Large intestine (tissue), 3 donors: ENCODE measurements at regions not wholly inside any gene's neighbourhood (a gene's known extent, or its start where the extent isn't known, plus 50 kb on each side); places are given as distances from the start of the nearest gene placed in this dataset.

Experiments used
- DNase-seq, 2 donors: peaks; one replicate each; pipeline versions ENCODE4 v3.0.0 to v3.0.0-alpha.2; 2013
- H3K27ac ChIP-seq: one replicate; pipeline ENCODE4 v1.5.1; 2013; ENCODE audit warnings: low read length
- H3K27me3 ChIP-seq: 2 replicates; pipeline ENCODE4 v1.6.1; 2013; ENCODE audit warnings: low read length; ENCODE audit not compliant: control insufficient read depth, insufficient read depth
- H3K36me3 ChIP-seq: 2 replicates; pipeline ENCODE4 v1.6.1; 2013; ENCODE audit warnings: low read length; ENCODE audit not compliant: control insufficient read depth, insufficient read depth
- H3K4me1 ChIP-seq: one replicate; pipeline ENCODE4 v1.6.1; 2013; ENCODE audit warnings: low read length; ENCODE audit not compliant: control insufficient read depth, insufficient read depth
- H3K4me3 ChIP-seq: one replicate; pipeline ENCODE4 v1.5.1; 2013; ENCODE audit warnings: low read length
- H3K9me3 ChIP-seq: one replicate; pipeline ENCODE4 v1.6.1; 2013; ENCODE audit warnings: mild to moderate bottlenecking, low read depth, low read length, moderate library complexity; ENCODE audit not compliant: control insufficient read depth
- WGBS: methylation state at CpG from one replicate; pipeline ENCODE4 v1.1.5; 2013; ENCODE audit warnings: low lambda C conversion rate; ENCODE audit not compliant: insufficient coverage; 5-methylcytosine and 5-hydroxymethylcytosine counted together

DNA sequence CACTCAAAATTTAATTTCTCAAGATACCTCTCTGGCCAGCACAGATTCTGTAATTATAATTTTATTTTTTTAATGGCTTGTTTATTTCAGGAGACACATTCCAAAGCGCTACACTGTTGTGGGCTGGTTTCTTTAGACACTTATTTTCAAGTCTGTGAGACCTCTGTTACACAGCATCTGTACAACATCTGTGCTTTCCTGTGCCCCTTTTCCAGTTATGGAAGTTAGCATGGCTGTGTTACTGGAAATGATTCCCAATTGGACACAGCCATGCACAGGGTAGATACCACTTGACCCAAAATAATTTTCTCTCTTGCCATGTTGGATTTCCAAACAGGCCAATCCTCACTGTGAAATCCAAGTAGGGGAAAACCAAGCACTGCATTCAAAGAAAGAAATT lies 172.3 kb upstream of the ADCY1 start:
- WGBS: 78% methylated on average over 1 of the region's 1 CpG

DNA sequence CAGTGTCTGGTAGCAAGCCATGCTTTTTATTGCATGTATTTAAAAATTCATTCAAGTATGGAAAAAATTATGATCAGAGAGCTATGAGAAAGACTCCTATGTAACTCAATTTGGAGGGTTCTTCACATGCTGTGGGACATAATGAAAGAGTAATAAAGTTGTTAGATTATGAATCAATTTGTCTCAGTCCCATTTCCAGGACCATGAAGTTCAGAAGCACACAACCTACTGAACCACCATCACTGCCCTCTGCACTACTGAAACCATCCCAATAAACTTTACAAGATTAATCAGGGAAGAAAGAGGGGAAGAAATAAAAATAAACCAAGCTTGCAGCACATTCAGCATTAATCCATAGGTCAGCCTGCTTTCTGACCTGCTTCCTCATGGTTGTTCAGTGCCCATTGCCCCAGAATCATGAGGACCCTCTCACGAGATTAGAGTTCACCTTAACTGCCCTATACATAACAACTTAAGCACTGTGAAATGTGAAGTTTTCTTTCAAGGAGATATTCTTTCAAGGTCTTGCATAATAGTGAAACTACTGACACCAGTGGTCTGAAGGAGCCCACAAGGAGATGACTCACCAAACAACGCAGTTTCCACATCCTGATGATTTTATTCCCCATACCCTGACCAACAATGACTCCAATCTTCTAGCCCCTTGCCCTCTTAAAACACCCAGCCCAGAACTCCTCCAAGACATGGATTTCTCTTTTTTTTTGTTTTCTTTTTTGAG lies 171.5 kb upstream of the ADCY1 start:
- Histone ChIP-seq H3K4me1 (no peaks in the 10 kb centered on the region), H3K4me3 (no peak overlapping the region), H3K36me3 (no peaks in the 10 kb centered on the region), H3K9me3 (peaks cover 7% of the 10 kb centered on the region), H3K27ac (no peak overlapping the region), H3K27me3 (no peaks in the 10 kb centered on the region)
- 83% methylated on average over 1 of the region's 2 CpGs for WGBS
- no peak for DNase-seq

More for the DNA sequence above, 172.3 kb upstream of the ADCY1 start:
- Histone ChIP-seq H3K4me3 (no peak overlapping the region), H3K27ac (no peak overlapping the region), H3K27me3 (no peaks in the 10 kb centered on the region), H3K9me3 (peaks cover 7% of the 10 kb centered on the region), H3K36me3 (no peaks in the 10 kb centered on the region), H3K4me1 (no peaks in the 10 kb centered on the region)
- DNase-seq: no peak

DNA sequence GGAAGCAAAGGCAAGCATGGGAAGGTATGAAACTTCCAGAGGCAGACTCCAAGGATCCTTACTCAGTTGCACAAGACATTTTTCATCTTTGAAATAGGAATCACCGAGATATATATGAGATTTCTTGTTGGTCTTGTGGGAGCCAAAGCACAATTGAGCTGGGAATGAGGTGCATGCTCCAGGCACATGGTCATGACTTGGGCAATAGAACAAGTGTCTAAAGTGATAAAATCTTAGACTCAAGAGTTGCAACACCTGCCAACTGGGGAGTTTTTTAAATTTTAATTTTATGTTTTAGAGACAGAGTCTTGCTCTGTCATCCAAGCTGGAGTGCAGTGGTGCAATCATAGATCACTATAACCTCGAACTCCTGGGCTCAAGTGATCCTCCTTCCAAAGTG lies 169.5 kb upstream of the ADCY1 start:
- Histone ChIP-seq H3K4me1 (no peaks in the 10 kb centered on the region), H3K36me3 (no peaks in the 10 kb centered on the region), H3K4me3 (no peak overlapping the region), H3K27ac (no peak overlapping the region), H3K9me3 (no peaks in the 10 kb centered on the region), H3K27me3 (no peaks in the 10 kb centered on the region)
- WGBS: no CpG with 5 or more reads among the region's 2 CpGs
- DNase-seq: no peak

DNA sequence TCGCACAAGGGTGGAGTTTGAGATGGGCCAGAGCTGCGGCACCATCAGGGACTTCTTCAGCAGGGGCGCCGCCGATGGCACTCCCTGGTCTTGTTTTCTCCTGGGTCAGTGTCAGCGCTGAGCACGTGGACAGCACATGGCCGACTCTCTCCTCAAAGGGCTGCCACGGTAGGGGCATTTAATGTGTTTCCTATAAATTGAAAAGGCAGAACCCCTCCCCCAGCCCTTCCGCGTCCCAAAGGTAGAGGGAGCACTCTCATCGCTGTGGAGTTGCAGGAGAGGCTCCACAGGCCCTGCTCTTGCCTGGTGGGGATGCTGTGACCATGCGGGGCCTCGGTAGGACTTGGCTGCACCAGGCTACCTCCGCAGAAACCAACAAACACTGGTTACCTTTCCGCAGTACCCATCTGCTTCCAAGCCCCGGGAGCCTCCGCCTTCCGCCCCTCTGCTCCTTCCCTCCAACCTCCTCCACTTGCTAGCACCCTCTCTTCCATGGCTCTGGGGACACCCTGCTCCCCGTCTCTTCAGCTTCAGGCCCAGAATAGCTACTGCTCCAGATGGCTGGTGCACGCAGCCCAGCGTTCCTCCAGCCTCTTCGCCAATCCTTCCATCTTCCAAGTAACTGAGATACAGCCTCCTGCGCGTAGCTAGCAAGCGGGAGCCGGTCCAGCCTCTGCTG lies 166.3 kb upstream of the ADCY1 start:
- no peaks in the 10 kb centered on the region for H3K36me3 ChIP-seq
- DNase-seq: no peak
- H3K27me3 ChIP-seq: no peaks in the 10 kb centered on the region
- no peaks in the 10 kb centered on the region for H3K4me1 ChIP-seq
- WGBS: no CpG with 5 or more reads among the region's 27 CpGs
- H3K9me3 ChIP-seq: no peaks in the 10 kb centered on the region
- H3K27ac ChIP-seq: no peak overlapping the region
- H3K4me3 ChIP-seq: no peak overlapping the region

DNA sequence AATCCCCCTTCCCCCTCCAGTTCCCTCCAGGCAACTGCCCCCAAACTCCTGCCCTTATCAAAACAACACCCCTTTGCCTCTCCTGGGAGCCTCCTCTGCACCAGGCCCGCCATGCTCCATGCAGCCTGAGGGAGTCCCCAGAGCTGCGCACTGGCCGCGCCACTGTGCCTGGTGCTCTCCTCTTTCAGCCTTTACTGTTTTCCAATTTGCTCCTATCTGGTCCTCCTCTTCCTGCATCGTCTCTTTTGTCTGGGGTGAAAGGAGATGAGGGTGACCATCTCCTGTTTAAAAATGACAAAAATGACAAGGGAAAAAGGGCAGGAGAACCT lies 165.8 kb upstream of the ADCY1 start:
- Histone ChIP-seq H3K27ac (no peak overlapping the region), H3K4me1 (no peaks in the 10 kb centered on the region), H3K9me3 (no peaks in the 10 kb centered on the region), H3K36me3 (no peaks in the 10 kb centered on the region), H3K4me3 (no peak overlapping the region), H3K27me3 (no peaks in the 10 kb centered on the region)
- no peak for DNase-seq
- WGBS: no CpG with 5 or more reads among the region's 5 CpGs

DNA sequence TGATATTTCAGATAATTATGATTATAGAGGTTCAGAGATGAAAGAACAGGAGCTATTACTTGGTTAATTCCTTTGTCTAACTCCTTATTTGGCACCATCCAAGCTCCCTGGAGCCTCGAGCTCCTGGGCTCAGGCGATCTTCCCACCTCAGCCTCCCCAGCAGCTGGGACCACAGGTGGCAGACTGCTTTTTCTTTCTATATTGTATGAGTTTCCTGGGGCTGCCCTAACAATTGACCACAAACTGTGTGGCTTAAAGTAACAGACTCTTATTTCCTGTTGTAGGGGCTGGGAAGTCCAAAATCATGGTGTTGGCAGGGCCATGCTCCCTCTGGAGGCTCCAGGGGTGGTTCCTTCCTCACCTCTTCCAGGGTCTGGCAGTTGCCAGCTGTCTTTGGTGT lies 163.3 kb upstream of the ADCY1 start:
- H3K4me3 ChIP-seq: no peak overlapping the region
- no CpG with 5 or more reads among the region's 2 CpGs for WGBS
- no peaks in the 10 kb centered on the region for H3K9me3 ChIP-seq
- no peak for DNase-seq
- no peak overlapping the region for H3K27ac ChIP-seq
- no peaks in the 10 kb centered on the region for H3K36me3 ChIP-seq
- H3K4me1 ChIP-seq: no peaks in the 10 kb centered on the region
- no peaks in the 10 kb centered on the region for H3K27me3 ChIP-seq

DNA sequence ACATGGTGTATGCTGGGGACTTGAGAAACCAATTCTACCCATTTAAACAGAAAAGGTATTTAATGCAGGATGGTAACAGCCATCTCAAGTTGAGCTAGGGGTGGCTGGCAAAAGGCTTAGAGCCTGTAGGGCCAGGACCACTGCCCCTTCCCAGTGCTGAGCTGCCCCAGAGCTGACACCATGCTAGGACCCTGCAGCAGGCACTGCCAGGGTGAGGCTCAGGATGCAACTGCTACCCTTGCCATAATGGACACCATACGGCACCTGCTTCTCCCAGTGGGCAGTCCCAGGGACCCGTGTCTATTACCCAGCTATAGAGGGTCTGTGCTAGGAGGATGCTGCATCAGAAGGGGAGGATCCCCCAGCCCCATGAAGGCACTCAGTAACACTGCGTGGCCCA lies 160.7 kb upstream of the ADCY1 start:
- no CpG with 5 or more reads among the region's 3 CpGs for WGBS
- Histone ChIP-seq H3K9me3 (no peaks in the 10 kb centered on the region), H3K4me1 (no peaks in the 10 kb centered on the region), H3K27ac (no peak overlapping the region), H3K36me3 (no peaks in the 10 kb centered on the region), H3K27me3 (no peaks in the 10 kb centered on the region), H3K4me3 (no peak overlapping the region)
- DNase-seq: no peak

DNA sequence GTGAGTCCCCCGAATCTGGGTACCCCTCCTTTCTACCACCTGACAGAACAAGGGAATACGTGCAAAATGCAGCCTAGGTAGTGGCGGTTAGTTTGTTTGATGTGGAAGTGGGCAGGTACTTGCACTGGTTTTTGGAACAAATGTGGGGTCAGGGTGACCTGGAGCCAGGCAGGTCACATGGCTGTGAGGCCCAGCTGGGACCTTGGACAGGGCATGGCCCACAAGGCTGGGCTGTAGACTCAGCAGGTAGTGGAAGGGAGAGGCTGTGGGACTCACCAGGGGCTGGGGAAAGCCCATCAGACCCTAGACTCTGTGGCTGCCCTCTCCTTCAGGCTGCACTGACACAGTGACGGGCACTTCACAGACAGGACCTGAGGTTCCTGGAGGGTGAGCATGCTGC lies 159.9 kb upstream of the ADCY1 start:
- no peaks in the 10 kb centered on the region for H3K4me1 ChIP-seq
- no peak for DNase-seq
- H3K36me3 ChIP-seq: no peaks in the 10 kb centered on the region
- H3K4me3 ChIP-seq: no peak overlapping the region
- no peaks in the 10 kb centered on the region for H3K9me3 ChIP-seq
- no peak overlapping the region for H3K27ac ChIP-seq
- WGBS: no CpG with 5 or more reads among the region's 4 CpGs
- no peaks in the 10 kb centered on the region for H3K27me3 ChIP-seq

DNA sequence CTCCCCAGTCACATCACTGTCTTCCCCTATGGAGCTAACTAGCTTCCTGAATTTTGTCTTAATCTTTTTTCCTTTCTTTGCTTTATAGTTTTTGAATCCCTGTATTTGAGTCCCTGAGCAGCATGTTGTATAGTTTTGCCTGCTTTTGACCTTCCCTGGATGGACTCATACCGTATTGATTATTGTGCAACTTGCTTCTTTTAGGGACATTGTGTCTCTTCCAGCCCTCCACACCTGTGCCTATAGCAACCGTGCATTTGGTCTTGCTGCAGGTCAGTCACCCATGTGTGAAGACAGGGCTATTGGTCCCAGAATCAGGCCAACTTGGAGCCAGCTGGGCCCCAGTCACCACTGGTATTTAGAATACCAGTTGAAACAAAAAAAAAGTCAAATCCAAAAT lies 158.9 kb upstream of the ADCY1 start:
- H3K4me1 ChIP-seq: no peaks in the 10 kb centered on the region
- no peak overlapping the region for H3K27ac ChIP-seq
- no peak for DNase-seq
- WGBS: 100% methylated on average over 1 of the region's 2 CpGs
- H3K36me3 ChIP-seq: no peaks in the 10 kb centered on the region
- no peaks in the 10 kb centered on the region for H3K27me3 ChIP-seq
- H3K9me3 ChIP-seq: no peaks in the 10 kb centered on the region
- no peak overlapping the region for H3K4me3 ChIP-seq

DNA sequence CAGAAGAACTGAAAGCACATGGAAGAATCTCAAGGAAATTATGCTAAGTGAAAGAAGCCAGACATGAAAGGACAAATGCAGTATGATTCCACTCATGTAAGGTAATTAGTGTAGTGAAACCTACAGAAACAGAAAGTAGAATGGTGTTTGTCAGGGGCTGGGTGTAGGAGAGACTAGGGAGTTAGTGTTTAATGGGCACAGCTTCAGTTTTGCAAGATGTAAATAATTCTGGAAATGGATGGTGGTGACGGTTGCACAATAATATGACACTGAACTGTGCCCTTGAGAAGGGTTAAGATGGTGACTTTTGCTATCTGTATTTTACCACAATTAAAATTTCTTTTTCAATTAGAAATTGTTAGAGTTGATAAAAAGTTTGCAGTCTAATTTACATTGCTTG lies 157.3 kb upstream of the ADCY1 start:
- Histone ChIP-seq H3K27ac (no peak overlapping the region), H3K4me1 (no peaks in the 10 kb centered on the region), H3K4me3 (no peak overlapping the region), H3K36me3 (no peaks in the 10 kb centered on the region), H3K27me3 (no peaks in the 10 kb centered on the region), H3K9me3 (no peaks in the 10 kb centered on the region)
- WGBS: 86% methylated on average over 1 of the region's 1 CpG
- DNase-seq: no peak

DNA sequence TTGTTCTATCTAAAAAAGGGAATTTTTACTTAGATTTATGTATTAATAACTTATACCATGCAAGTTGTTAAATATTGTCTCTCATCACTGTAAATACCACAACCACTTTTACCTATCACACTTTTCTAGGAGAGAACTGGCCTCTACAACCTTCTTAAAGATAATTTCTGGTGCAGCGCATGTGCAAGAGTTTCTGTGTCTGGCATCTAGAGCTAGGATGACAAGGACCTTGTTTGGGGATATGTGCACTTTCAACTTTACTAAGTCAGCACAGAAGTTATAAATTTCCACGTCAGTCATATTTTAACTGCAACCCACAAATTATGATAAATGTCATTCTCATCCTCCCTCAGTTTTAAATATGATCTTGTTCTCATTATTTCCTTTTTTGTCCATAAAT lies 156.9 kb upstream of the ADCY1 start:
- Histone ChIP-seq H3K27ac (no peak overlapping the region), H3K36me3 (no peaks in the 10 kb centered on the region), H3K4me1 (no peaks in the 10 kb centered on the region), H3K27me3 (no peaks in the 10 kb centered on the region), H3K4me3 (no peak overlapping the region), H3K9me3 (no peaks in the 10 kb centered on the region)
- no CpG with 5 or more reads among the region's 2 CpGs for WGBS
- DNase-seq: no peak
